Activated CD8-positive, alpha-beta T cell treated with anti-CD3 and anti-CD28 coated beads for 36 hours (primary cell): ENCODE measurements at regions not wholly inside any gene's neighbourhood (a gene's known extent, or its start where the extent isn't known, plus 50 kb on each side); places are given as distances from the start of the nearest gene placed in this dataset.

Experiments used
- ATAC-seq: fragments of 200-7000 bp; cut with Tn5 transposase; one replicate; pipeline ENCODE4 v1.10.0; 2021; ENCODE audit warnings: mild to moderate bottlenecking, moderate library complexity
- CTCF ChIA-PET: fragments of 350-600 bp; sonication (Branson Sonifier 250); formaldehyde crosslinking; loops from one replicate; lab custom pipeline; 2021; ENCODE audit warnings: antibody characterized with exemption; lab: Charles Lee
- POLR2A ChIA-PET: fragments of 350-600 bp; sonication (Branson Sonifier 250); formaldehyde crosslinking; loops from one replicate; lab custom pipeline; 2021; ENCODE audit warnings: antibody characterized with exemption; lab: Charles Lee
- DNase-seq: peaks from one replicate; pipeline ENCODE4 v3.0.0-alpha.2; 2020
- H3K27ac Mint-ChIP-seq: one replicate; pipeline ENCODE4 v1.8.0; 2021; ENCODE audit warnings: mild to moderate bottlenecking, mixed read lengths
- H3K27me3 Mint-ChIP-seq: one replicate; pipeline ENCODE4 v1.8.0; 2021; ENCODE audit warnings: mixed read lengths
- H3K36me3 Mint-ChIP-seq: one replicate; pipeline ENCODE4 v1.8.0; 2021; ENCODE audit warnings: low read depth, mixed read lengths
- H3K4me1 Mint-ChIP-seq: one replicate; pipeline ENCODE4 v1.8.0; 2021; ENCODE audit warnings: low read depth, mixed read lengths
- H3K4me3 Mint-ChIP-seq: one replicate; pipeline ENCODE4 v1.8.0; 2021; ENCODE audit warnings: mild to moderate bottlenecking, moderate library complexity, mixed read lengths
- H3K9me3 Mint-ChIP-seq: one replicate; pipeline ENCODE4 v1.8.0; 2021; ENCODE audit warnings: mixed read lengths
- intact Hi-C: fragments of 100-400 bp; cut with micrococcal nuclease; formaldehyde crosslinking; loops from one replicate; pipeline ENCODE4 v1.10.0; 2022
- TF ChIP-seq, protein P1 (sequence below): fragments of 200-600 bp; IDR thresholded peaks from one replicate; pipeline ENCODE4 v1.8.0; 2022; ENCODE audit warnings: antibody characterized with exemption, mild to moderate bottlenecking

GRCh38 chr1:58924016-58924565 lies 140.2 kb upstream of the JUN start:
- H3K4me3 Mint-ChIP-seq: no peak overlapping the region
- no peaks in the 10 kb centered on the region for H3K36me3 Mint-ChIP-seq
- peaks cover 31% of the 10 kb centered on the region for H3K4me1 Mint-ChIP-seq
- H3K27ac Mint-ChIP-seq: no peak overlapping the region
- CTCF ChIA-PET: no interaction called here
- H3K27me3 Mint-ChIP-seq: no peaks in the 10 kb centered on the region
- no peak for DNase-seq
- intact Hi-C loops: no loop called here
- POLR2A ChIA-PET: interaction anchor here (0.6 kb wide), 1 partner anchor 75 kb away, joined by 3 read pairs; no protein-coding TSS in a partner anchor
- ATAC-seq: no peak
- TF ChIP-seq, protein P1, sequence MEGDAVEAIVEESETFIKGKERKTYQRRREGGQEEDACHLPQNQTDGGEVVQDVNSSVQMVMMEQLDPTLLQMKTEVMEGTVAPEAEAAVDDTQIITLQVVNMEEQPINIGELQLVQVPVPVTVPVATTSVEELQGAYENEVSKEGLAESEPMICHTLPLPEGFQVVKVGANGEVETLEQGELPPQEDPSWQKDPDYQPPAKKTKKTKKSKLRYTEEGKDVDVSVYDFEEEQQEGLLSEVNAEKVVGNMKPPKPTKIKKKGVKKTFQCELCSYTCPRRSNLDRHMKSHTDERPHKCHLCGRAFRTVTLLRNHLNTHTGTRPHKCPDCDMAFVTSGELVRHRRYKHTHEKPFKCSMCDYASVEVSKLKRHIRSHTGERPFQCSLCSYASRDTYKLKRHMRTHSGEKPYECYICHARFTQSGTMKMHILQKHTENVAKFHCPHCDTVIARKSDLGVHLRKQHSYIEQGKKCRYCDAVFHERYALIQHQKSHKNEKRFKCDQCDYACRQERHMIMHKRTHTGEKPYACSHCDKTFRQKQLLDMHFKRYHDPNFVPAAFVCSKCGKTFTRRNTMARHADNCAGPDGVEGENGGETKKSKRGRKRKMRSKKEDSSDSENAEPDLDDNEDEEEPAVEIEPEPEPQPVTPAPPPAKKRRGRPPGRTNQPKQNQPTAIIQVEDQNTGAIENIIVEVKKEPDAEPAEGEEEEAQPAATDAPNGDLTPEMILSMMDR: no peak
- no peaks in the 10 kb centered on the region for H3K9me3 Mint-ChIP-seq

GRCh38 chr1:58924821-58925220 lies 141.0 kb upstream of the JUN start:
- H3K4me3 Mint-ChIP-seq: no peak overlapping the region
- TF ChIP-seq, protein P1: no peak
- intact Hi-C loops: no loop called here
- ChIA-PET CTCF (interaction anchor here (1.0 kb wide), 1 partner anchor 11 kb away, joined by 4 read pairs; no protein-coding TSS in a partner anchor), POLR2A (interaction anchor here (0.6 to 1.7 kb wide), 2 partner anchors 12 to 74 kb away, joined by 3 to 4 read pairs; no protein-coding TSS in a partner anchor)
- H3K36me3 Mint-ChIP-seq: no peaks in the 10 kb centered on the region
- no peaks in the 10 kb centered on the region for H3K9me3 Mint-ChIP-seq
- ATAC-seq: no peak
- H3K27me3 Mint-ChIP-seq: no peaks in the 10 kb centered on the region
- DNase-seq: no peak
- peaks cover 39% of the 10 kb centered on the region for H3K4me1 Mint-ChIP-seq
- H3K27ac Mint-ChIP-seq: no peak overlapping the region

GRCh38 chr1:58925247-58925646 lies 141.4 kb upstream of the JUN start:
- TF ChIP-seq, protein P1: no peak
- ChIA-PET POLR2A (interaction anchor here (1.7 kb wide), 1 partner anchor 12 kb away, joined by 4 read pairs; no protein-coding TSS in a partner anchor), CTCF (interaction anchor here (0.7 to 1.0 kb wide), 2 partner anchors 12 to 14 kb away, joined by 3 to 4 read pairs; no protein-coding TSS in a partner anchor)
- no peaks in the 10 kb centered on the region for H3K36me3 Mint-ChIP-seq
- H3K4me1 Mint-ChIP-seq: peaks cover 43% of the 10 kb centered on the region
- no peak overlapping the region for H3K27ac Mint-ChIP-seq
- no peak overlapping the region for H3K4me3 Mint-ChIP-seq
- ATAC-seq: no peak
- H3K27me3 Mint-ChIP-seq: no peaks in the 10 kb centered on the region
- no peaks in the 10 kb centered on the region for H3K9me3 Mint-ChIP-seq
- no peak for DNase-seq
- intact Hi-C loops: no loop called here

DNA sequence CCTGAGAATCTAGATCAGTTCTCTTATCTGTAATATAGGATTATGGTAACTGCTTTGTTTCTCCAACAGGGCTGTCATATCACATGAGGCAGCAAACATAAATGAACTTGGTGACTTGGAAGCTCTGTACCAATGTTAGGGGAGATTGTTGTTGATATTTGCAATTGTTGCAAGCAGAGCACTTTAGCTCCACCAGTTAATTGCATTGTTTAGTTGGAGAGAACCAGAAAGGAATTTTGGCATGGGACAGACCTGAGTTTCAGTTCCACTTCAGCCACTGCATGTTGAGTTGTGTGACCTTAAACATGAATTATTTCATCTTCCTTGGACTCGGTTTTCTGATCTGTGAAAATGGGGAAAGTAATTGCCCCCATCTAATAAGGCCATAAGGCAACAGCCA lies 142.3 kb upstream of the JUN start:
- H3K4me1 Mint-ChIP-seq: peaks cover 43% of the 10 kb centered on the region
- TF ChIP-seq, protein P1: no peak
- CTCF ChIA-PET: no interaction called here
- H3K4me3 Mint-ChIP-seq: no peak overlapping the region
- ATAC-seq (no peak), DNase-seq (no peak)
- no peak overlapping the region for H3K27ac Mint-ChIP-seq
- no peaks in the 10 kb centered on the region for H3K27me3 Mint-ChIP-seq
- no peaks in the 10 kb centered on the region for H3K36me3 Mint-ChIP-seq
- intact Hi-C loops: no loop called here
- H3K9me3 Mint-ChIP-seq: no peaks in the 10 kb centered on the region
- POLR2A ChIA-PET: interaction anchor here (1.7 kb wide), 1 partner anchor 11 kb away, joined by 4 read pairs; no protein-coding TSS in a partner anchor

GRCh38 chr1:58927041-58927721 lies 143.3 kb upstream of the JUN start:
- H3K27ac Mint-ChIP-seq: no peak overlapping the region
- no peaks in the 10 kb centered on the region for H3K36me3 Mint-ChIP-seq
- TF ChIP-seq, protein P1: no peak
- intact Hi-C loops: no loop called here
- ATAC-seq (no peak), DNase-seq (no peak)
- H3K4me3 Mint-ChIP-seq: no peak overlapping the region
- H3K27me3 Mint-ChIP-seq: no peaks in the 10 kb centered on the region
- peaks cover 36% of the 10 kb centered on the region for H3K4me1 Mint-ChIP-seq
- CTCF ChIA-PET: interaction anchor here (0.6 kb wide), 1 partner anchor 15 kb away, joined by 3 read pairs; no protein-coding TSS in a partner anchor
- no peaks in the 10 kb centered on the region for H3K9me3 Mint-ChIP-seq
- POLR2A ChIA-PET: no interaction called here
